NCI-H526 treated with DMSO at 0.1 percent for 48 hours (cell line): ENCODE measurements at regions not wholly inside any gene's neighbourhood (a gene's known extent, or its start where the extent isn't known, plus 50 kb on each side); places are given as distances from the start of the nearest gene placed in this dataset.
"Not testable (repeated sequence)": the region's sequence is repeated elsewhere in the genome, so short reads cannot be mapped to it uniquely, and the experiment has no call there.

Experiments used
- DNase-seq: peaks from one replicate; lab custom pipeline; 2025; lab: John Stamatoyannopoulos, UW

DNA sequence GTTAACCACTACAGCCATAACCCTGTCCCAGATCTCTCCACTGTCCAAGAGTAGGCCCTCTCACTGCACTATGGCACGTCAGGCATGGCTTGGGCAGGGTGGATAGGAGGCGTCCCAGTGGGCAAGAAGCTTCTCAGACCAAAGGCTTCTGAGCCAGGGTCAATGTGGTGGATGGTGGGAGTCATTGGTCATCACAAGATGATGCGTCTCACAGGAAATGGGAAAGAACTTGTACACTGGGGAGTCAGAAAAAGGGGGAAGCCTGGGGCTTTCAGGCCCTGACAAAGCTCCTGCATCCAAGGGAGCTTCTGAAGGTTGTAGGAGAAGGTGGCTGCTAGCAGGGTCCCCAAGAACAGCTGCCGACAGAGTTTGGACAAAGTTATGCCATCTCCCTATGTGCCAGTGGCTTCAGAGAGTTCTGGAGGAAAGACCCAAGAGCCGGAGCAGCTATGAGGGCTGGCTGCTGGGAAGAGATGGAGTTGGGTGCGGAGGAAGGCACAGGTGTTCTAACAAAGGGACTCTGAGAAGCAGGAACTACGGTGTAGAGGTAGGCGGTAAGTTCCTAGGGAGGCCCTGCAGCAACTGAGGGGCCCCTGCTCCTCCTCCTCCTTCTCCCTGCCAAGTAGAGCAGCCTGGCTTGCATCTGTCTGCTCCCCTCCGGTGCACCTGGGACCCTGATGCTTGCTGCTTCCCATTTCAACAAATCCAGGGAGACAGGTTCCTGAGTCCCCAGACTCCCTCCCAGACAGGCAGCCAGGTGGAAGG, 81.1 kb downstream of the ARL6IP4 start:
- DNase-seq = no peak

DNA sequence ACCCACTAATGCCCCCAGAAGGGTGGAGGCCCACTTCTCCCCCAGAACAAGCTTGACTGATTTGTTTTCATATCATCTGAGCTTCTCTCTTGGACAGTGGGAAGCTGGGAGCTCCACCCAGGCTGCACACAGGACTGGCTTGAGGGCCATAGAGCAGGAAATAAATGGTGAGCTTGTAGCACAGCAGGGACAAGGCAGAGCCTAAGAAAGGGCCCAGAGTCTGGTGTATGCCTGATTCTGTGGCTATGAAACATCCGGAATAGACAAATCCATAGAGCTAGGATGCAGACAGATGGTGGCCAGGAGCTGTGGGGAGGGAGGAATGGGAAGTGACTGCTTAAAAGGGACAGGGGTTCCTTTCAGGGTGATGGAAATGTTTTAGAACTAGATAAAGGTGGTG, 79.0 kb downstream of the ARL6IP4 start:
- DNase-seq = no peak

DNA sequence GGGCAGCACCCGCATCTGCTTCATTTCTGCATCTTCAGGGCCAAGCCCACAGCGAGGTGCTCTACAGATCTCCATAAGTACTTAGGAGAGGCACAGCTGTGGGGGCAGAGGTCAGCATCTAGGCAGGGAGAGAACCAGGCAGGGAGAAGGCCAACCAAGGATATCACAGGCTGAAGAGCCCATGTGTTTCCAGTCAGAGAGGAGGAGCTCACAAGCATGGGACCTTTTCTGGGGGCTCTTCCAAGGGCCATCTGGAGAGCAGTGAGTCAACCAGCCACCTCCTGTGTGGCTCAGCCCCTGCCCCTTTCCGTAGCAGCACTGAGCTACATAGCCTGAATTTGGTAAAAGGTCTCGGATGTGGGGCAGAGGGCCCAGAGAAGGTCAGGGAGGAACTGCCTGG, 78.5 kb downstream of the ARL6IP4 start:
- DNase-seq = no peak

DNA sequence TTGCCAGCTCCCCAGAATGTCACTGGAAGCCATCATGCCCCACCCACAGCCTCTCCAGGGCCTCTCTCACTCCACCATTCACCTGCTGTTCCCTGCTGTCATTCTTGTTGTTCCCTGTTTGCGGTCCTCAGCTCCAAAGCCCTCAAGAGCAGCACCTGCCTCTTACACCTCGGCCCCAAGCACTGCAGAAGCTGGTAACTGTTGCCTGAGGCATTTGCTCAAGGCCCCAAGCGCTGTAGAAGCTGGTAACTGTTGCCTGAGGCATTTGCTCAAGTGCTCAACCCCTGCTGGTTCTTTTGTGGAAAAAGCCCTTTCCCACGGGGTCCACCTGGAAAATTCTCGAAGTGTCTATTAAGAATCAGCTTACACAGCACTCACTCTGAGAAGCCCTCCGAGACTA, 78.0 kb downstream of the ARL6IP4 start:
- no peak for DNase-seq

DNA sequence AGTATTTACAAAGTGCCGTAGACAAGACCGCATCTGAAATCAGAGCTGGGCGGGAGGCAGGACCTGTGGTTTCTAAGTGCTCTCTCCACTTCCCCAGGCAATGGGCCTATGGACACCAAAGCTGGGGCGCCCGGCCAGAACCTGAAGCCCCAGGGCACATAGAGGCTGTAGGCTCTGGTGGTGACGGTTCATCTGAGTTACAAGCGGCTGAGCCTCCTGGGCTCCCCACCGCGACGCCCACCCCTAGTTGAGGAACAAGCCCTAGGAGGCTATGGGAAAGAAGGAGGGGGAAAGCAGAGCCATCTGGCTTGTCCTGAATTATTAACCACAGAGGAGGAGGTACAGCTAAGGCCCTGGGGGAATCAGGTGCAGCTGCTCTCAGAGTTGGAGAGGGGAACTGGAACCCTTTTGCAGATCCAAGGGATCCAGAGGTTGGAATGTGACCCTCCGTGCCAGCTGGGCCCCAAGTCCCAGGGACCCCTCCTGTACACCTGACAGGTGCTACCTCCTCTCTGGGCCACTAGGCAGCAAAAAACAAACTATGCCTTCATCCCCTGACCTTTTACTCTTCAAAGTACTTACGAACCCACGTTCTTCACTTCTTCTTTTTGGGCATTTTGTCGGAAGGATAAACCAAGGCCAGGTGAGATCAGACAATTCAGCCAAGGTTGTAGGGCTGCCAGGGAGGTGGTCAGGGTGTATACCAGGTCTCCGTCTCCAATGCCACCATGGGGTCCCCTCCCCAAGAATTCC, 77.2 kb downstream of the ARL6IP4 start:
- DNase-seq = no peak

DNA sequence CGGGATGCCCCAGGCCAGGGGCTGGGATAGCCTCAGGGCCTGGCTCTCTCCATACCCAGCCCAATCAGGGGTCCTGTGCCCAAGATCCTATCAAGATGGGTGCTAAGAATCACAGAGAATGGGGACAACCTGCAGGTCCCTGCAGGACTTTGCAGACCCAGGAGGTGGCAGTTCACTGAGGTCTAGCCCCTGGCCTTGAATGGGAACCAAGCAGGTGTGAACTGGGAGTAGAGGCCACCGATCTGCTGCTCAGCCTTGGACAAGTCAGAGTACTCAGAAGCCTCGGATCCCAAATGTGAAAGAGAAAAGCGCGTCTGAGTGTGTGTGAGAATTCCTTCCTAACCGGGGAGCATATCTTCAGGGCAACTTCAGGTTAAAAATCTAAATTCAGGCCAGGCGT, 76.2 kb downstream of the ARL6IP4 start:
- DNase-seq = no peak

DNA sequence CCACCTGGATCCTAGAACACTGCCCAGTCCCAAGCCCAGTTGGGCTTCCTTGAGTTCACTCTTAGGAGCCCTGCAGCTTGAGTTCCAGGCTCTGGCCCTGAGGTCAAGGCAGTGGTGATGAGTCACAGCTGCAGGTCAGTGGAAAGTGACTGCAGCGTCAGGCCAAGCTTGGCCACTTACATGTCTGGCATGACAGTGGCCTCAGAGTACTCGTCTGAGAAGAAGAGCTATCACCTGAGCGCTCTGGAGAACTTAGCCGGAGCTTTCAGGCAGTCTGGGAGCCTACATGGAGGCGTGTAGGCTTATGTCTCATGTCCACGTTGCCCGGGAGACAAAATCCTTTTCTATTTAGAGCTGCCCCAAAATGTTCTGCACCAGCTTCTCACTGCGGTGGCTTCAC, 75.6 kb downstream of the ARL6IP4 start:
- DNase-seq = no peak

DNA sequence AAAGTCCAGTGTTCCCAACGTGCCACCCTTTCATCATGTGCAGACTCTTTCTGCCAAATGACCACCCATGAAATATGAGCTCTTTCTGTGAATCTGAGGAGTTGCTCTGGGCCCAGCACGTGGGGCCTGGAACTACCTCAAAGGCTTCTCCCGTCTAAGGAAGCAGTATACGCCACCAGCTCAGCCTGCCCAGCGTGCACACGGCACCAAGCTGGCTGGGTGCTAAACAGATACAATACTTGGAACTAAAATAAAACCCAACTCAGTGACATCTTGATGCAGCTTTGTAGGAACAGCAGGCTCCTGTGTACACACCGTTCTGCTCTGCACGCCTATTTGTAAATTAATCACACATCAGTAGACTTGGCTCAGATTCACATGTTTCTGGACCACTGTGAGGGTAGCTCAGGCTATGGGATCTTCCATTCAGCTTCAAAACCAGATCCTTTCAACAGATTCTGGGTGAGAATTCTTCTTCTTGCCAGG, 74.8 kb downstream of the ARL6IP4 start:
- no peak for DNase-seq

DNA sequence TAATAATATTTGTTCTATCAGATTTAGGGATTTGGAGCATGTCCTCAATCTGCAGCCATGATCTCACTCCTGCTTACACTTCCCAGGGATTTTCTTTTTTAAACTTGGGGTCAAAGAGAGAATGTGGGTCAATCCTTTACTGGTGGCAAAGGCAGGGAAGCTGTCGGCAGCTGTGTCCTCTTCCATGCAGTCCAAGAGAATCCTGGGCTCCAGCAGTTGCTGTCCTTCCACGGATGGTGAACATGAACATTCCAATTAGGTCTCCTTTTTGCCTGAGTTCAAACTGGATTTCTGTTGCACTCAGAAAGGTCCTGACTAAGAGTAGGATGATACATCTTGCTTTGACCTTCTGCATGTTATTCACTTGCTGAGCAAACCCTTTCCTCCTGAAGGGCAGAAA, 73.9 kb downstream of the ARL6IP4 start:
- no peak for DNase-seq

DNA sequence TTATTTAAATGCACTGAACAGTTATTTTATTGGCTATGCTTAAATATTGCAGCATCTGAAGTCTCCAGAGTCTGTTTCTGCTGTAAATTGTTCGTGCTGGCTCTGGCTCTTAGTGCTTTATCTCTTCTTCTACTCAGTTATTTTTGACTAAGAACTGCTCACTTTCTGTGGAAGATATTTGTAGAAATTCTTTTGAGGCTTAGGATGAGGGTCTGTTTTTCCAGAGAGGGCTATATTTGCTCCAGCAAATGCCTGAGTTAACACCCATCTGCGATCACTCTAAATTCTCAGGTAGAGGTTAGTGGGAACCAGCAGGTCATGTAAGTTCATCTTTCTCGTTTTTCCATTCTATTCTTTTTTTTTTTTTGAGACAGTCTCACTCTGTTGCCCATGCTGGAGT, 71.1 kb downstream of the ARL6IP4 start:
- DNase-seq = no peak

DNA sequence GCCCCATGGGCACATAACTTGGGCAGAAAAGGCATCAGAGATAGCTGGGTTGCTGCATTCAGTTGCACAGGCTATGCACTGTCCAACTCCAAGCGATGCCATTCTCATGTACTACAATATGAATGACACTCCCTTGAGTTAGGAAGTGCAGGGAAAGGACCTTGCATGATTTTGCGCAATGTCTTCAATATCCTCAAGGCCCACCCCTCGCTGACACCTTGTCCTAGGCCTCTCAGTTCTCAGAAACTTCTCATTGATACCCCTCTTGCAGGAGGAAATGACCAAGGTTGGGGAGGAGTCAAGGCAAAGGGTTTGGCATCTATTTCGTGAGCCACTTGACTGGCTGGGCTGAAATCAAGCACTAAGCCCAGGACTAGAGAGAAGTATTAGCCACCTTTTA, 70.4 kb downstream of the ARL6IP4 start:
- DNase-seq = no peak

DNA sequence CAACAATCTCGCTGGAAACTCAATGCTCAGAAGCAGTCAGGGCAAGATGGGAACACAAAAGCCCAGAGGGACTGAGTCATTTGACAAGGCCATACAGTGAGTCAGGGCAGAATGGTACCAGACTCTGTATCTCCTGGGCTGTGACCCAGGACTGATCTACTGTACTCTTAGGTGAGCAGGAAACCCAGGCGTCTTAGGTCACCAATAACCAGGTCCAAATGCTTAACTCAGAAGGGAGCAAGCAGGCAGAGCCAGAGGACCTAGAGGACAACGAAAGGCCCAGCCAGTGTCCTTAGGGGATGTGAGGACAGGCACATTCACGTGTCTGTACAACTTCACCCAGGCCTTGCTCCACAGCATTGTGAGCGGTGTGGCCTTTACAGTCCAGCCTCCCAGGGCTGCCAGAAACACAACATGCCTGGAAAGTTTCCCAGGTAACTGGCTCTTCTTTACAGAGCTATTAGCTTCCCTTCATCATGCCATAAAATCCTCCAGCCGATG, 69.9 kb downstream of the ARL6IP4 start:
- DNase-seq = no peak

DNA sequence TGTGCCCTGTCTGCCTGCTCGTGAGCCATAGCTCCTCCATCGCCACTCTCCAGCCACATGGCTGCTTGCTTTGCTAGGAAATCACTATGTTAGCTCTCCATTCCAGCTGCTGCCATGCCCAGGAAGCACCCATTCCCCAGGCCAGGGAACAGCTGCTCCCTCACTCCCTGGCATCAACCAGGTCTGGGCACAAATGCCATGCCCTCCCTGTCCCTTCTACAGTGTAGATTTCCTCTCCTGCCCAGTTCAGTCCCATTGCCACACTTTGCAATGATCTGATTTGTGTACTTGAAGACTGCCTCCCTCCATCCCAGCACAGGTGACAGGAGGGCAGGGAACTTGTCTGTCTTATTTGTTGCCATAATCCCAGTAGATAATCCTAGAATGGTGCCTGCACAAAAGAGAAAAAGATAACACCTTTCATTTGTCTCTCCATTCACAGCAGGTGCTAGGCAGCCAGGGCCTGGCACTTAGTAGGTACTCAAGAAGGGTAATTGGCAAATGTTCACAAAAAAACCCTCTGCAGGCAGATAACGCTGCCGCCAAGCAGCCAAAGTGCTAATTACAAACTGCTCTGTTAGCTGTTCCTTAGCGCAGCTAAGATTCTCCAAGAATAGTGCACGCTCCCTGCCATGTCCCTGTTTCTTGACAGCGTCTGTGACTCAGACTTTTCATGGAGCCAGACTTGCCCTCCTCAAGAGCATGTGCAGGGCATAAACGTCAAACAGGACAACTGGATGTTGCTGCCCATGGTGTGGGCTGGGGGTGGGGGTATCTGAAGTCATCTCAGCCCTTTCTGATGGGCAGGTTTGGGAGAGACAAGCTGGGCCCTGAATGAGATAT, 69.1 kb downstream of the ARL6IP4 start:
- DNase-seq = no peak

DNA sequence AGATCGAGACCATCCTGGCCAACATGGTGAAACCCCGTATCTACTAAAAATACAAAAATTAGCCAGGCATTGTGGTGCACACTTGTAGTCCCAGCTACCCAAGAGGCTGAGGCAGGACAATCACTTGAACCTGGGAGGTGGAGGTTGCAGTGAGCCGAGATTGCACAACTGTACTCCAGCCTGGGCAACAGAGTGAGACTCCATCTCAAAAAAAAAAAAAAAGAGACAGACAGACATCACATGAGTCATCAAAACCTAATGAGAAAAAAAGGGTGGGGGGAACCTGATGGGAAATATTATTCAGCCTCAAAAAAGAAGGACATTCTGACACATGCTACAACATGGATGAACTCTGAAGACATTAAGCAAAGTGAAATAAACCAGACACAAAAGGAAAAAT, 67.4 kb downstream of the ARL6IP4 start:
- DNase-seq = not testable (repeated sequence)

DNA sequence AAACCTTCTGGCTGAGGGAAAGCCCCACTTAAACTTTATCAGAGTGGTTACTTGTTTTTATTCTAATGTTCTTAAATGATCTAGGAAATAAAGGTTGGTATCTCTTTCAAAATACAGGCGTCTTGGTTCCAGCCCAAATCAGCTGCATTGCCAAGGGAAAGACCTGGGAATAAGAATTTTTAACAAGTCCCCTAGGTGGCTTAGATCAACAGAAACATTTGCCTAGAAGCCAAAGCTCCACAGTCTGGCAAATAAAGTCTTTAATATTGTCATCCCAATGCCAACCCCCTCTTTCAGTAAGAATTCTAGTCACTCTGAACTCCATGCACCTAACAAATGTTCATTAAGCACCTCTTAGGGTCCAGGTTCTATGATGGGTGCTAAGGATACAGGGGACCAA, 66.8 kb downstream of the ARL6IP4 start:
- DNase-seq = no peak

DNA sequence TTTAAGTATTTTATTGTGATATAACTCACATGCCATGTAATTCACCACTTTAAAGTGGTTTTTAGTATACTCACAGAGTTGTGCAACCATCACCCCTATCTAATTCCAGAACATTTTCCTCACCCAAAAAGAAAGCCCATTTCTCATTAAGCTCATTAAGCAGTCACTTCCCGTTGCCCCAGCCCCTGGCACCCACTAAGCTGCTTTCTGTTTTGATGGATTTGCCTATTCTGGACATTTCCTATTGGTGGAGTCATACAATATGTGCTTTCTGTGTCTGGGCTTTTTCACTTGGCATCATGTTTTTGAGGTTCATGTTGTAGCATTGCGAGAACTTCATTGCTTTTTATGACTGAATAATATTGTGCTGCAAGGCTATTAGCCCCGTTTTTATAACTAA, 66.0 kb downstream of the ARL6IP4 start:
- DNase-seq = no peak

DNA sequence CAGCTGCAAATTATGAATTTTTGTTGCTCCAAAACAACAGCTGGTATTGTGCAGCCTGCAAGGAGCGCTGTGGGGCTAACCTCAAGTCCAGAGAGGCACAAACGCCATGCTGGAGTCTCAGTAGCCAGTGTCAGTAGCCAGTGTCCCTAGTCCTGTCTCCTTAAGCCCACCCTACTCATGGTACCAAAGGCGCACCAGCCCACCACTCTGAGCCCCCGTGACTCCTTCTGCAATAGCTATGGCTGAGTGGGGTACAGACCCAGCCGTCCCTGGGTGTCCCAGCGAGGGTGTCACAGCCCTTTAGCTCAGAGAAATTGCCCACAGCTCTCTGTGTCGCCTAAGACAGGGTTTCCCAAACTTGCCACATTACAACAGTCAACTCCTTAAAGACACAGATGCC, 65.2 kb downstream of the ARL6IP4 start:
- DNase-seq = no peak

DNA sequence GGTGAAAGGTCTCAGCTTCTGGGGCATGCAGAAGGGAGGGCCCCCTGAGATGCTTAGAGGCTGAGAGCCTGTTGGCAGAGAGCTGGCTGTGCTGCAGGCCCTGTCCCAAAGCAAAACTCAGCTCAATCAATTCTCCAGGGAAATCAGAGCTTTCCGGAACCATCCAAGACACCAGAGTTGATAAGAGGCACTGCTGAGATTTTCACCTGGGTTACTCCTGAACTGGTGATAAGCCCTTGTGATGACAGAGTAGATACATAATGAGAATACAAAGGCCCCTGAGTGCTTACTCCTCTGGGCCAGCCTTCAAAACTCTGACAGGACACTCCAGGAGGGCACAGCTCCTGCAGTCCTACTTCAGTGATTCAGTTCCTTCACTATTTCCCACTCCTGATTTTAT, 63.9 kb downstream of the ARL6IP4 start:
- no peak for DNase-seq

DNA sequence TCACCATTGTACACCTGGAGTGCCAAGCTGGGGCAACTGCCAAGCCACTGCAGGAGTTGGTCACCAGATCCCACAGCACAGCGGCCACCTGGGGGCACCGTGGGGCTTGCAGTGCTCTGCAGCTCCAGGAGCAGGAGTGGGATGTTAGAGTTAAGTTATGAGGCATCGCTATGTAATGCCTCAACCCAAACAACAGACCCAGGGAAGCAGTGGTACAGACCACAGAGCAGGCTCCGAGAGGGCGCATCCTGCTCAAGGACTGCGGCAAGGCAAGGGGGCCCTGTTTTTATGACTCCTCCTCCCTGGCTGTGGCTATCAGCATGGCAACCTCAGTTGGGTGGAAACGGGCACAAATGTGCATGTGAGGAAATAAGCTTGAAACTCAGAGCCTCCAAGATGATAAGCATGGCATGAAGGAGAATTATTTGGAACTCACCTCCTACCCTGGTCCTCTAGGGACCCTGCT, 63.1 kb downstream of the ARL6IP4 start:
- peak; percentile 30 for DNase-seq

DNA sequence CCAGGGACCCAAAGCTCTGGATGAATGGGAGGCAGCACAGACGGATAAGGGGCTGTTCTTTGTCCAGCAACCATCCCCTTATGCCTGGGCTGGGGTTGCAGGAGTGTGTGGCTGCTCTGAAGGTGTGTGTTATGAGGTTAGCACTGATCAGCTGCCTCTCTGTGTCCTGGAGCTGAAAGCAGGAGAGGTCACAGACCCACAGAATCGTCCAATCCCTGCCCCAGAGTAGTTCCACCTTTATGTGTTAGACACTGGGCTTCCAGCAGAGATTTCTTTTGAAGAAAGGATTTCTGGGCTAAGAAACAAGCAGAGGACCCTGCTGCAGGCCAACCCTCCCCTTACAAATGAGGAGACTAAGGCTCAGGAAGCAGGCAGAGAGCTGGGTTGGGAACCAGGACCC, 62.4 kb downstream of the ARL6IP4 start:
- no peak for DNase-seq

DNA sequence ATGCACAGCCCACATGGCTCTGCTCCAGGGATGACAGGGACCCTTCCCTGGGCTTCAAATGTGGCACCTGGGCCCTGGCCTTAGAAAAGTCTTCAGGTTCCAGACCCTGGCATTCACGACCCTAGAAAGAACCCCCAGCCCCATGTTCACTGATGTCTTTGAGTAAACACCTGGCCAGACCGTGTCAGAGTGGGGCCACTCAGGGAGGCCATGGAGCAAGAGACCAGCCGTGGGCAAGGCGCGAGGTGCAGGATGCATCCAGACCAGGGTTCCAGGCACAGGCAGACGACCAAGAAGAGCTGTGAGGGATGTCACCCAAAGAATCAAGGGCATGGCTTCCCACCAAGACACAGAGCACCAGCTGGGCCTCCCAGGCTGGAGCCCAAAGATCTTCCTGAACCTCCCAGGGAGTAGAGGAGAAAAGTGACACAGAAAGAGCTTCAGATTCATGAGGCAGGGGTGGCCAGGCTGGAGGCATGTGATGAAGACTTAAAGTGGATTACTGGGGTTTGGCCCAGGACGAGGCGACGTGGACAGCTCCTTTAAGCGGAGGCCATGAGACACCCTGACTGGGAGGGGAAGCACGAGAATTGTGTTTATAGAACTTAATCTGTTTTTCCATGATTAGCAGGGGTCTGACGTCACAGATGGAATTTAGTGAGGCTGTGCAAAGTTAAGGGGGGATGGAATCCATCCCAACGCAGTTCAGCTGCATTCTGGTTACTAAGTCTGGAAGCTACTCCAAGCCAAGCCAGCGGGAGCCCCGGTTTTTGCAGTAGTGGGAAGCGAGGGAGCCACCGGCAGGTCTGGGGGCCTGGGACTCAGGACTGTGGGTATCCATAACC, 61.6 kb downstream of the ARL6IP4 start:
- no peak for DNase-seq
